ENCODE measurements at regions not wholly inside any gene's neighbourhood (a gene's known extent, or its start where the extent isn't known, plus 50 kb on each side); places are given as distances from the start of the nearest gene placed in this dataset.

DNA sequence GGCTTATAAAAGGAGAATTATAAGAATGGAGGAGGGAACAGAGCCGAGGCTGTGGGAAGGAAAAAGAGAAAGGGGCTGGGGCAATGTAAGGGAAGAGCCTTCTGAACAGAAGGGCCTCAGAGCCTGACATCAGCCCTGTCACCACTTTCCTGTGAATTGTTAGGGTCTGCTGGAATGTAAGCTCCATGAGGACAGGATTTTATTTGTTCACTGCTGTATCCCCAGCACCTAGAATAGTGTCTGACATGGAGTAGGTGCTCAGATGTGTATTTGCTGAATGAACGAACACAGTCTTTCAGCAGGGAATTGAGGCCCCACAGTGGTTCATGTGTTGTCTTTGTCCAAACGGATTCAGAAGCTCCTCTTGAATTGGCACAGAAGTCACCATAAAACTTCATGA is 251.5 kb downstream of the OPA1 start:
- DNase-seq (ENCODE audit: low read depth in 4 of 4, low spot score in 2 of 4), result no peak

DNA sequence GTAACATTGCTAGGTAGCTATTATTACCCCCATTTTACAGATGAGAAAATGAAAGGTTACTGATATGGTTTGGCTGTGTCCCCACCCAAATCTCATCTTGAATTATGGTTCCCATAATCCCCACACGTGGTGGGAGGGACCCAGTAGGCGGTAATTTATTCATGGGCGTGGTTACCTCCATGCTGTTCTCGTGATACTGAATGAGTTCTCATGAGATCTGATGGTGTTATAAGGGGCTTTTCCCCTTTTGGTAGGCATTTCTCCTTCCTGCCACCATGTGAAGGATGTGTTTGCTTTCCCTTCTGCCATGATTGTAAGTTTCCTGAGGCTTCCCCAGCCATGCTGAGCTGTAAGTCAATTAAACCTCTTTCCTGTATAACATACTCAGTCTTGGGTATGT is 252.1 kb downstream of the OPA1 start:
- DNase-seq (ENCODE audit: low read depth in 4 of 4, low spot score in 2 of 4), result no peak

DNA sequence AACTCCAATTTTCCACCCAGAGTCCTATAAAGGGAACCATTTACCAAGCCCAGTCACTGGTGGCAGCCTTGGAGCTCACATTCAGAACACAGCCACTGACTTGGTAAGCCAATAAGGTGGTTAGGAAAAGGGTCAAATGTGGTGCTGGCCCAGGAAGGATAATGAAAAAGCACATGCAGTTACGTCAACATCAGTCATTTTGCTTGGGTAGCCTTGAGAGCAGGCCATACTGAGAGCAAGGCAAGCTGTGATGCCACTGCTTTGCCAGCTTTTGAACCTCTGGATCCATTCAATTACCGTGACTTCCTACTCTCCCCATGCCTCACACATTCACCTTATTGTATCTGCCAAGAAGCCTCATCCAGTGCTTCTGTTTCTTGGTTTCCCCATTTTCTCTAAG is 253.6 kb downstream of the OPA1 start:
- DNase-seq (ENCODE audit: low read depth in 4 of 4, low spot score in 2 of 4), result no peak

DNA sequence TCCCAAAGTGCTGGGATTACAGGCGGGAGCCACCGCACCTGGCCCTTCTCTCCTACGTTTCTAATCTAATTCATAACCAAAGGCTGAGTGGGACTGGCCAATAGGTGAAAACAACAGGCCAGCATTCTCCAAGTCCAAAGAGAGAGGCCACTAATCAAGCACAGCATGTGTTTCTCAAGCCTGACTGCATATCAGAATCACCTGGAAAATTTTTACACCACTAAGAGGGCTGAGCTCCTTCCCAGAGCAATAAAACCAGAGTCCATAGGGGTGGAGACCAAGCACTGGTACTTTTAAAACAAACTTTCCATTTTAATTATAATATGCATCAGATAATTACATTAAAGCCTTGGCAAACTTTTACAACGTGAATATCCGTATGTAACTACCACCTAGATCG is 254.4 kb downstream of the OPA1 start:
- no peak for DNase-seq (ENCODE audit: low read depth in 4 of 4, low spot score in 2 of 4)

DNA sequence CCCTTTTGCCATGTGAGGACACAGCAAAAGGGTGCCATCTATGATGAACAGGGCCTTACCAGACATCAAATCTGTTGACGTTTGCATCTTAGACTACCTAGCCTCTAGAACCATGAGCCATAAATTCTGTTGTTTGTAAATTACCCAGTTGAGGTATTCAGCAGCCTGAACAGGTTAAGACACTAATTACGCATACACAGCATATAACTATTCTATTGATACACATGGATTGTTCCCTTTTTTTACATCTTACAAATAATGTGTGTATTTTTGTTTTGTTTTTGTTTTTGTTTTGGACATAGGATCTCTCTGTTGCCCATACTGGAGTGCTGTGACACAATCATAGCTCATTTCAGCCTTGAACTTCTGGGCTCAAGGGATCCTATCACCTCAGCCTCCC is 255.5 kb downstream of the OPA1 start:
- no peak for DNase-seq (ENCODE audit: low read depth in 4 of 4, low spot score in 2 of 4)

DNA sequence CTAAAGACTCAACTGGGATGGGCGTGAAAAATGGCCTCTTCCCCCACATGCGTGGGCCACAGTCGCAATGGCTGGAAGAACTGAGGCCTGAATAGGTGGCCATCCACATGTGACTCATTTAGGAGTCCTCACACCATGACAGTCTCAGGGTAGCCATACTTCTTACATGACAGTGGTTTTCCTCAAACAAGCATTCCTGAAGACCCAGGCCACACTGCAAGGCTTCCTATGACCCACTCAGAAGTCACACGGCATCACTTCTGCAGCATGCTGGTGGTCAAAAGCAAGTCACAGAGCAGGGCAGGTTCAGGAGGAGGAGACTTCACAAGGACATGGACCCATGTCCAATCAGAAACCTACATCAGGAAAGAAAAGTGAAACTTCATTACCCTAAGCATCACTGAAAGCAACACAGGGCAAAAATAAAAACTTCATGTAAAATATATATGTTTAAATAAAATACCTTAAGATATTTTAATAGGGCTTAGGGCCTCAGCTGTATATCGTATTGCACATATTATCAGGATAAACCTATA is 257.1 kb downstream of the OPA1 start:
- DNase-seq (ENCODE audit: low read depth in 4 of 4, low spot score in 2 of 4), result no peak

DNA sequence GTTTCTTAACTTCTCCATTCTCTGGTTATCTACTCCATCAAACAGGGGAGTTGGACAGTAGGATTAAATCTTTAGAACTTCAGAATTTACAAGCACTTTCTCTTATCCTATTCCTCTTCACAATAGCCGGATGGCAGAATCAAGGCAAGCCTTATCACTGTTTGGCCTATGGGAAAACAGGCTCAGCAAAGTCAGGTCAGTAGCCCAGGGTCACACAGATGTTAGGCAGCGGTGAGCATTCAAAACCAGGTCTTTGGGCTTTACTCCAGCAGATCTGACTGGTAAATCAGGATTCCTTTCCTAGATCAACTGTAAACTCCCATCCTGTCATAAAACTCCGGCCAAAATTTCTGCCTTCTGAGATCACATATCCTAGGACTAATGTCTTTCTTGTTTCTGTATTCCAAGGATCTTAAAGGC is 258.4 kb downstream of the OPA1 start:
- DNase-seq (ENCODE audit: low read depth in 4 of 4, low spot score in 2 of 4), result no peak

DNA sequence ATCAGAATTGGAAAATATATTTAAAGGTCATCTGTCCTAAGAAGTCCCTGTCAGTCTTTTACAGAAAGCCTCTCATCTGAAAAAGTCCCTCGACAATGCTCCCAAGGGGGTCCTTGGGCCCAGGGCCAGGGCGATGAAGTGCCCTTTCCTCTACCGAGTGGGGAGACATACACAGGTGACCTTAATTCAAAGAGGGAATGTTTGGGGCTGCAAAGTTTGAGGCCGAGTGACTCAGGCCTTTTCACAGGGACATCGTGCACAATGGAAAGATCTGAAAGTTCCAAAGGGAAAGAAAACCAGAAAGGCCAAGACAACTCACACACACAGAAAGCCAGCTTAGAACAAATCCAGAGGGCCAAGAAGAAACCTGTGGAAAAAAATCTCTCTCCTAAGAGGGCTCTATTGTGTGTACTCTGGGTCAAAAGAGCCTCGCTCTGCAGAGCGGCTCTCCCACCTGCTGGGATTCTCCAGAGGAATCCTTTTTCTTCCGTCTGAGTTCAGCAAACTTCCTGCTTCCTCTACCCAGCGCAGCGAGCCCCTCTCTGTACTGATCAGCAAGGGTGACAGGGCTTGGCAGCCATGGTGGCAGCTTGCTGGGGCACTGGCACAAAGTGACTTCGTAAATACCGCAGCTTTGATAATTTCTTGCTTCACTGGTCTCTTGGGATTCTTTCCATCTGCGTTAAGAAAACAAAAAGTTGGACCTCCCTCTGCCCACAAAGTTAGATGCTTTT is 259.1 kb downstream of the OPA1 start:
- no peak for DNase-seq (ENCODE audit: low read depth in 4 of 4, low spot score in 2 of 4)

DNA sequence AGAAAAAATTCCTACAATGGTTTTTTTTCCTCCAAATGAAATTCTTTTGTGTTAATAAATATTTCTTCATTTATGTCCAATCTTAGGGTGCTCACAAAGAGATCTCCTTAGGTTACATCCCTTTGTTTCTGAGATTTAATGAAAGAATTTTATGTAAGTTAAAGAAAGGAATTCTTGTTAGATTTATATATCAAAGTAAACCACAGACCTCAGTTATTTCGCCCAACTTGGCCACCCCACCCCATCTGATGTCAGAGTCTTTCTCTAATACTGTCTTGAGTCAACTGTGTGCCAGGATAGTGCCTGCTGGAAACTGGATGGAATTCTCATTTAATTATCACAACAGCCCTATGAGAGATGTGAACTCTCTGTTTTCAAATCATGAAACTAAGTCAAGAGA is 259.9 kb downstream of the OPA1 start:
- no peak for DNase-seq (ENCODE audit: low read depth in 4 of 4, low spot score in 2 of 4)

DNA sequence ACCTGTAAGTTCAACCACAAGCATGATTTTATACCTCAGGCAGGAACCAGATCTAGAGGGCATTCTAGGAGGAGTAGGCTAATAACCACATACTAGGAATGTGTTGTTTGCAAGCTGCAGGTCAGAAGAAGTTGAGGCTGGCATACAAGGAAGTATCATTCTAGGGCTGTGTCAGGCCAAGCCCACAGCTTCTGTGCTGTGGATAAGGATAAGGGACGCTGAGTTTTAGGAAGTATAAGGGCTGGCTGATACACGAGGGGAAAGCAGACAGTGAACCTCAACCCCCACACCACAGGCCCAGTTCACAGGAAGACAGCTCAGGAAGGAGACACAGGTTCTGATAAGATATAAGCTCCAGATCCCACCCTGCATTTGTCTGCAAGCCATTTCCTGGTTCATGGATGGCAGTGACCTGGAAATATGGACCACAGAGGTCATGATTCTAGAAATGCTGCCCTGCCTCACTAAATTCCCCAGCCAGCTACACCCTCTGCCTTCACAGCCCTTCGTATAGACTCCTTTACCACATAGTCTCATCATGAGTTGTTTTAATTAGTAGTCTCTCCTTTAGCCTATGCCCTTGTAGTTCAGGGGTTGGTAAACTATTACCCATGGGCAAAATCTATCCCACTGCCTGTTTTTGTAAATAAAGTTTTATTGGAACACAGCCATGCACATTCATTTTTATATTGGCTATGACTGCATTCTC is 260.7 kb downstream of the OPA1 start:
- DNase-seq (ENCODE audit: low read depth in 4 of 4, low spot score in 2 of 4), result no peak

DNA sequence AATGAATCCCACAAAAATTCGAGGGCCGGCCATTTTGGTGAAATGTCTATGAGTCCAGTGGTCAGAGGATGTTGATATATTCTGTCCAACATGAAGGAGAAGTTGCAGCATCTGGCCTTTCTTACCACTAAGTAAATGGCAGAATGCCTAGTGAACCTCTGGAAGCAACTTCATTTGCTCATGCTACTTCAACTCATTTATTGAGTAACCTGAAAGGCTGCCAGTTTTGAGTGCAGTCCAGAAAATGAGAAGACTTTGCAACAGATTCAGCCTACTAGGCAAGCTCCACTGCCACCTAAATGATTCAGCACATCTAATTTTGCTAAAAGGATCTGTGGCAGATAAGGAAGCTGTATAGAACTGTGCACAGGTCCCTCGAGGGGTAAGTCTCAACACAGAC is 265.0 kb downstream of the OPA1 start:
- no peak for DNase-seq (ENCODE audit: low read depth in 4 of 4, low spot score in 2 of 4)

DNA sequence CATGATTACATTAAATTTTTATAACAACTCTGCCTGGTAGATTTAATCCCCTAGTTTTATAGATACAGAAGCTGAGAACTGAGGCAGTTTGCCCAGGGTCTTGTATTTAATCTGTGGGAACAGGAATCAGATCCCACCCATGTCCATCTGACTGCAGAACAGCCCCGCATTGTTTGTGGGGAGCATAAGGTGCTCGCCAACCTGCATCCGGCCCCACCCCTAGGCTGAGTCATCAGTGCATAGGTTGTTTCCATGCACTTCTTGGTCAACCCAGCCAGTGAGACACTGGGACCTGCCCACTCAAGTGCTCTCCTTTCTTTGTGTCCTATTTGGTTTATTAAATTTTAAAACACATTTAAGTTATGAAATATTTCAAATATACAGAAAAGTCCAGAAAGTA is 266.2 kb downstream of the OPA1 start:
- DNase-seq (ENCODE audit: low read depth in 4 of 4, low spot score in 2 of 4), result no peak

DNA sequence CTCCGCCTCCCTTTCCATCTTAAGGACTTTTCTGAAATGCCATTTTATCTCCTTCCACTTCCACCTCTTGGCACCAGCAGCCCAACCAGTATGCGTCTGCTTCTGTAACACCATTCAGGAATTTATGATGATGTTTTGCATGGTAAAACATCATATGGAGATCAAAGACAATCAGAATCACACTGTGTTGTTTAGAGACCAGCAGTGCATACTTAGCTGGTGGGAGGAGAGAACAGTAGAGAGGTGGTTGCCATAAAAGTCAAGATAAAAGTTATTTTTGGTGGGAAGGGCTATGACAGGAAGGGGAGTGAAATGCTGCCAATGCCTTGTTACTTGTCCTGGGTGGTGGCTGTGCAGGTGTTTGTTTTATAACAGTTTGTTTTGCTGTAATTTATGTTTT is 268.0 kb downstream of the OPA1 start:
- DNase-seq (ENCODE audit: low read depth in 4 of 4, low spot score in 2 of 4), result no peak

DNA sequence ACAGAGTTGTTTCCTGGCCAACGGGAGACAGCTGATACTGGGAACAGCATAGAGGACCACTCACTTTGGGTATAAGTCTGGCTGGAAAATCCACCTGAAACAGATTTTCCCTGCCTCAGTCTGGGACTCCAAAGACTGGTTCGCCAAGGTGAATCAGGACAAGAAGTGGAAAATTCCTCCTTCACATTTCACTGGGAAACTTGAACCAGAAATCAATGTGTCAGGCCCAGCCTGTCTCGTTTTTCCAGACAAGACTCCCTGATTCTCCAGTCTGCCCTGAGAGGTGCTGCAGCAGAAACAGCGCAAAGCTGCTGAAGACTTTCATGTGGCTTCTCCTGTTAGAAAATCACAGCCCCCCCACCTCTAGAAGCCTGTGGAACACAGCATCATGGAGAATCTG is 269.8 kb downstream of the OPA1 start:
- DNase-seq (ENCODE audit: low read depth in 4 of 4, low spot score in 2 of 4), result no peak

DNA sequence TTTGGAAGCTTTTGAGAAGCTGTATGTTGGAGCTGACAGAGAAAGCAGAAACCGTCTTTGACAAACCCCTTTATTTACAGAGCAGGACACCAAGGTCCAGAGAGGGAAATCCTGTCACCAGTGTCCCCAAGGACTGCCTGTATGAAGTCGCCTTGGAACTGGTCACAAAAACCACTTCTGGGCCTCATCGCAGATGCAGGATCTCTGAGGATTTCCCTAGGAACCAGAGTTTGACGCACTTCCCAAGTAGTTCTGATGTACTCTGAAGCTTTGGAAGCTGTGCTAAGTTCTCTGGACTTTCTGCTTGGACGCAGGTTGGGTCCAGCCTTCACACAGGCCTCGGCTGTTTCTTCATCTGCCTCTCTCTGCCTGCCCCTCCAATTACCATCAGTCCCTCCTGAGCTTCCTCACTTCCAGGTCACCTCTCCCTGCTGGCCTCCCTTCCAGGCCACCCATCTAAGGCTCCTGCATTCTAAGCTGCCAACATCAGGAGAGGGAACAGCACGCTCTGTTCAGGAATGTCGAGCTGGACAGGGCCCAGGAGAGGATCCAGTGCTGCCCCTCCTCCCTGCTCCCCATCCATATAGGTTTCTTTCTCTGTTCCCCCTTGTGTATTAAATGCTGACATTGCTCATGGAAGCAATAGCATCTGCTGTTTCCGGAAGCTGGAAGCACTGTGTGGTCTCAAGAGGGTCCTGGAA is 270.8 kb downstream of the OPA1 start:
- no peak for DNase-seq (ENCODE audit: low read depth in 4 of 4, low spot score in 2 of 4)

DNA sequence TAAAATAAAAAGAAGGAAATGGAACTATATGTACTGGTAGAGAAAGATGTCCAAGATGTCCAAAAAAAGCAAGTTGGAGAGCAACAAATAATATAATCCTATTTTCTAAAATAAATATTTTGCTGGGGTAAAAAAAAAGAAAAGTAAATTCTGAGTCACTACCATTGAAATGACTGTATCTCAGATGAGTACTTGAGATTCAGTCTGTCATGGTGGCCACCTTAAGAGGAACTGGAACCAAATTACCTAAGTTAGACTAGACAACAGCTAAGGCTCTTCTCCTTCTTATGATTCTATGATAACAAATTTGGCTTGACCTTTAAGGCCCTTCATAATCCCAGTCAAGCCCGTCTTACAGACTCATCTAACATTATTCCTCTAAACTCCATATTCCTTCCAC is 270.6 kb upstream of the HES1 start:
- DNase-seq (ENCODE audit: low read depth in 4 of 4, low spot score in 2 of 4), result no peak

DNA sequence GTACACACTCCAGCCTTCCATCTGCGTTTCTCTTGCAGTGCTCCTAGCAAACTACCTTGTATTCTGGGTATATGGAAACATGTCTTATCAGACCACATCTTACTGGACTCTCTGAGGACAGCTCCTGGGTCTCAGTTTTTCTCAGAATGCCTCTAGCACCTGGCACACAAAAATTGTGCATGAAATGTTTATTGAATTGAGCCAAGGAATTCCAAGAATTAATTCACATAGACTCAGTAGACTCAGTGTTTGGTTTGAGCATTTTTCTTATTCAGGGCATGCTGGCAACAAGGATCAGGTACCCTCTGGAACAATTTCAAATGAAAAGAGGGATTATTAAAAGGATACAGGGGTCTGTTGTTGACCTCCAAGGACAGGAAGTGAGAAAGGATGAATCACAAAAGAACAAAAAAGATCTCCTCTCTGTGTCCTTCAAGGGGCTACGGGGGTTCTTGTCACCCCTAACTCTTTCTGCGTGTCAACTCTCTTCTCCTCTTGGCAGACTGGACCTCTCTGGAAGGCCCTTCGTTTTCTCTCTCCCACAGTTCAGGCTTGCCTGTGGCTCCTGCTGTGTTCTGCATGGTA is 270.0 kb upstream of the HES1 start:
- DNase-seq (ENCODE audit: low read depth in 4 of 4, low spot score in 2 of 4), result no peak

DNA sequence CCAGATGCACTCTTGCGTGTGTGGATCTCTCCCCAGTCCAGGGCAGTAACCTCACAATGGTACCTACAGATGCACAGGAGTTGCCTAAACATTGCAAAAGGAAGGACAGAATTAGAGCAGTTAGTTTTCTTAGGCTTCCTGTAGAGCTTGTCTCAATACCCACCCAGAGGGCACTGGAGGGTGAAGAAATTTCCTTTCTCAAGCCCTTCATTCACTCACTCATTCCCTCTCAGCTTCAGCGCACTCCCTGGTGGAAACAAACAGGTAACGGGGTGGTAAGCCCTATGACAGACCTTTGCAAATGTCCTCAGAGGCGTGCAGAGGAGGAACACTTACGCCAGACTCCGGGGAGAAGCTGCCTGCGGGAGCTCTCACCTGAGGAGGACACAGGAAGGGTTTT is 267.4 kb upstream of the HES1 start:
- DNase-seq (ENCODE audit: low read depth in 4 of 4, low spot score in 2 of 4), result no peak

DNA sequence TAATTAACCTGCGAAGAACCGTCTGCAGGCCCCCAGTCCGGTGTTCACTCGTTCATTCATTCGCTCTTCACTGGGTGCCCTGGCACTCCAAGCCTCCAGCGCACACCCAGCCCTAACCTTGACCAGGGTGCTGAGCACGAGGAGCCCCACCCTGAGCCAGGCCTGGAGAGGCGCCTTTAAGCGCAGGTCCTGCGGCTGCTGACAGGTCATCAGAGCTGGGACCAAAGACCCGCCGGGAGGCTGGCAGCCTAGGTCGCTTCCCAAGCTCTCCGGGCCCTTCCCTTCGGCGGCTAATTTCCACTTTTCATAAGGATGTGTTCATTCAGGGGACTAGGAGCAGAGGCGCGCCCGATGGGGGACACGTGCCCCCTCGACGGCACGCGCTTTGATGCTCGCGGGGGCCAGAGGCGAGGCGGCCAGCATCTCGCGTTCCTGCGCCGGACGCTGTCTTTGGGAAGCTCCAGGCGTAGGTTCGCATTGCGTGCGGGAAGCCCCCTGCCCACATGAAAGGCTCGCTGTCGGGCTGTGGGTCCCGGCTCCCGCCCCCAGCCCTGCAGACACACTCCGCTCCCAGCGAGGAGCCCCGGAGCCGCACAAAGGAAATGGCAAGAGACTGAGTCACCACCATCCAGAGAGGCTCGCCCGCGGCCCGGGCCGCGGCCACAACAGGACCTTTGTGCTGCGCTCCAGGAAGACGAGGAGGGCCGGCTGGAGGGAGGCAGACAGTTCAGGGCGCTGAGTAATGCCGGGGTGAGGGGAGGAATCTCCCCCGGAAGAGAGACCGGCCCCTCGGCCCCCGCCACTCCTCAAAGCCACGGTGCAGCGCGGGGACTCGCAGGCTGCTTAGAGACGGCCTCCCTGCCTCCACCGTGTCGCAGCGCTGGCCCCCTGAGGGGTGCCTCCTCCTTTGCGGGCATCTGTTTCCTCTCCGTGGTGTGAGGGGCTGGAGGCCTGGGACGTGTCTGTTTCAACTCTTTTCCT is 266.4 kb upstream of the HES1 start:
- peak in 1 of 4 donors; percentile 23 for DNase-seq (ENCODE audit: low read depth in 4 of 4, low spot score in 2 of 4)

Data from left renal cortex interstitium (tissue), 4 donors.